ENCODE measurements at regions not wholly inside any gene's neighbourhood (a gene's known extent, or its start where the extent isn't known, plus 50 kb on each side); places are given as distances from the start of the nearest gene placed in this dataset.

DNA sequence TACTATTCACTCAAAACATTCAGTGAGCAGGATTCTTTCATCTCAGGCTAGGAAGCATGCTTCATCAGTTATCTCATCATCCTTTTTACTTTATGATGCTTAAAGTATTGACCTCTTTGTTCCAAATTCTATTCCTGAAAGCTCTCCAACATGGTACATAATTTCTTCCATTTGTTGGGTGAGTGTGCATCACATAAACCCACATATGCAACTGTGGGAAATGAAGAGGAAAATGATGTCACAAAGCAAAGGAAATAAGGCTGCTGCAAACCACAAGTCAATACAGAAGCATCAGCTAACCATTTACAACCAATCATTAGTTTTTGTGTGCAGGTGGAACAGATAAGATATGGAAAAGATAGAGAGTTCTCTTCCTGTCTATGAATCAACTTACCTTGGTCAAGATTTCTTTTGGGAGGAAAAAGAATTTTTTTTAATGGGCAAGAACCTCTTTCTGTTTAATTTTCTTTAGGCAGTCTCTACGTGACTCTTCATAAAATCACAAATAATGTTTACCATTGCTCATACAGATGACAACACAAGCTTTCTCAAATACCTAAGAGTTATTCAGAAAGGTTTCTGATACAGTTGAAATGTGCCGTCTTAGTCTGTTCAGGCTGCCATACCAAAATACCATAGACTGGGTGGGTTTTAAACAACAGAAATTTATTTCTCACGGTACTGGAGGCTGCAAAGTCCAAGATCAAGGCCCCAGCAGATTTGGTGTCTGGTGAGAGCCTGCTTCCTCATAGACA is 259.9 kb downstream of the ADGRG6 start:
- DNase-seq = no peak

DNA sequence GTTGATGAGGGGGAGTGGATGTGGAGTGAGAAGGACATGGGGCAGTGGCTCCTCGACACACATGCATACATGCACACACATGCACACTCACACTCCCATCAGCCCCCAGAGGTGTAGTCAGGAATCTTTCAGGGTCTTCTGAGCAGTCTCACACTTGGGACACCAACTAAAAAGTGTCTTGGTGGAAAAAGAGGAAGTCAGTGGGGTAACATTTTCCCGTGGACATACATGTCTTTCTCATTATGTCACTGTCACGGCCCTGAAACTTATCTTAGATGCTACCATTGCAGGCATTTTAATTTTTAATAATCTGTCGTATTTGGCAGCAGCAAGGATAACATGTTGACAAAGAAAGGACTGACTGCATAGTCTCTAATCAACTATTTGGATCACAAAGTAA is 261.1 kb downstream of the ADGRG6 start:
- no peak for DNase-seq

DNA sequence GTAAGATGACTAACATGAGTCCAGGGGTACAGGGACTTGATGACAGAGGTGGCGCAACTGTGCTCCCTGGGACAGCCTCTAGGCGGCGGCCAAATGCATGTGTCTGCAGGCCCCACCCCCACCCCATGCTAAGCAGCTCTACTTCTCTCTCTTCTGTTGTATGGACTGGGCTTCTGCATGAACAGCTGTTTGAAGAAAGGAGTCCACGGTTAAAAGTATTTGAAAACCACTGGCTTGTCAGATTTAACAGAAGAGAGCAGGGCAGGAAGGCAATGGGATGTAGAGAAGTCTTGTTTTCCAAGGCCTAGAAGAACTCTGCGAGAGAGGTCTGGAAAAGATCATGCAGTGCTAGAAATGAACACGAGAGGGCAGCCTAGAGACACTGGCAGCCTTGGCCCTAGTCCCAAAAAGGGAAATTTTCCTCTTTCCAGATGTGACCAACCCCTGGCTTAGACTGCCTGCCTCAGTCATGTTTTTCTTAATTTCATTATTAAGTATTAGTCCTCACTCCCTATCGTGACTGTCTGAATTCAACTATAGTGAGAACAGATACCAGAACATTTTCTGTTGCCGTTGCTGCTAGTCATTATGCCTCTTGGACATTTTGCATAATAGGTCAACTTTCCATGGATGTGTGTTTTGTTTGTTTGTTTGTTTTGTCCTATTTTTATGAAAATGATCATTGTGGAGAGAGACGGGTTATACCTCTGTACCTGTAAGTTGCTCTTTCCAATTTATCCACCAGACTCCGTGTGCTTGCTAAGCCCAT is 265.0 kb downstream of the ADGRG6 start:
- DNase-seq = no peak

DNA sequence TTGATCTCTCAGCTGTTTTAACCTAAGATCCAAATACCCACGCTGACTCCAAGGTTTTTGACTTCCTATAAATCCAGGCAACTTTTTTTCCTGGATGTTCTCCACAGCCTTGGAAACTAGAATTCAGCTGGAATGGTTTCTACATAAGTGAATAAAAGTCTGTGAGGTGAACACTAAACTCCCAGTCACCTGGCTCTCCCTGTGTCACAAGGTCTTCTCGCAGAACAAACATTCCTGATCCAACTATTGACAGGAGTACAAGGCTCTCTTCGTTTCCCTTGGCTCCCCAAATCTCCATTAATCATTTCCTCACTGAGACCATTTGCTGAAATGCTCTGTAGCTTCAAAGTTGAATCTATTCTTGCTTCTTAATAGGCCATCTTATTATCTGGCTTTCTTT is 265.7 kb downstream of the ADGRG6 start:
- DNase-seq = no peak

DNA sequence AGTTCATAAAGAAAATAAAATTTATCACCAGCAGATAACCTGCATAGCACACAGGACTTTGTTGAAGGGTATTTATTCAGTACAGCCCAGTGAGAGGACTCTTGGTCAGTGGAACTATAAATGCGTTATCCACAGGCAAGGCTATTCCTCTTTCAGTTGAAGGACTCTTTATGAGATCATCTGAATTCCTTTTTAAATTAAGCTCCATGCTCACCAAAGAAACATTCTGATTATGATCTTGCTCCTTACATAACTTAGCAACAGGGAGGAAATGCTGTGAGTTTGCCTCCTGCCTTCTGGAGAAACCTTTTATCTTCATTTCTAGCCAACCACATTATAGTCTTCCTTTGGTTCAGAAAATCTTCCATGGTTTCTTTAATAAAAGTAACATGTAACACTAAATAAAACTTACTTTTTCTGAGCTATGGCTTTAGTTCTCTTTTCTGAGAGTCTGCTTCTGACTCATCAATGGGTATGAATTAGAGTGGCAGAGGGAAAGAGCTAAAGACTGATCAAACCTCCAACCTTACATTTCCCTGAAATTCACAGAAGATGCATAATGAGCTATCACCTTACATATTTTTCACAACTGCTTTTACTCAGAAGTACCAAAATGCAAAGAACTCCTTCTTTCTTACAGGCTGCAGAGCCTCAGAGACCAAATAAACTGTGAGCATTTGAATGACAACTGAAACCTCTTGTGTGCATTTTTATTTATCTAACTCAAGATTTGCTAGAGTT is 267.2 kb downstream of the ADGRG6 start:
- no peak for DNase-seq

DNA sequence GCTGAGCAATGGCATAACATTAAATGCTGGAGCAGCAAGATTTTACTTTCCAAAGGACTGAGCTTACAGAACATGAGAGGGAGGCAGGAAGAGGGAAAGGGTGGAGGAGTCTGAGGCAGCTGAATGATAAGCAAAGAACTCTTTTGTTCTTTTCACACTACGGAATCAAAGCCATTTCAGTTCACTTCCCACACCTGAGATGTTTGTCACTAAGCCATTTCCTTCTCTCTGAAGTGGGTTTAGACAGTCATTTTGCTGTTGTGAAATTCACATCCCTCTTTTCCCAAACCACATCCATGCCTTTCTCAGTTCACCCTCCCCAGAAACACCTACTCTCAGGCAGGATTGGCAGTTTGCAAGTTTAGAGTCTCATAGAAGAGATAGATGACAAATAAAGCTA is 267.9 kb downstream of the ADGRG6 start:
- DNase-seq = no peak

DNA sequence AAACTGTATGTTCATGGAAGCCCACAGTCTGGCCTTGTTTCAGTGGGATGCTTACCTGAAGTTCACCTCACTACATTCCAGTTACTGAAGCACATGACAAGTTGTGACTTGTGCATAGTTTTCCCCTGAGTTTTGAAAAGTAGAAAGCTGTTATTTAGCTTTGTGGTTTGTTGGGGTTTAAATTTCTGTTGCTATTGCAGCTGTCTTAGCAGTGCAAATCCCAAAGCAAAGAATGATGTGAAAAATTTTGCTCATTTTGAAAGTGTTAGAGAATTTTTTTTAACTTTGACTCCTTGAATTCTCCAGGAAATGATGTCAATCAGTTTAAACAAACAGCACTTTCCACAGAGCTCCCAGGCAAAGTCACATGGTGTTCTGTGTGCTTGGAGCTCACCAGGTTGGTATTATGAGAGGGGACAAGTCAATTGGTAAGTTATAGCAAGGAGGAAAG is 268.4 kb downstream of the ADGRG6 start:
- DNase-seq = no peak

DNA sequence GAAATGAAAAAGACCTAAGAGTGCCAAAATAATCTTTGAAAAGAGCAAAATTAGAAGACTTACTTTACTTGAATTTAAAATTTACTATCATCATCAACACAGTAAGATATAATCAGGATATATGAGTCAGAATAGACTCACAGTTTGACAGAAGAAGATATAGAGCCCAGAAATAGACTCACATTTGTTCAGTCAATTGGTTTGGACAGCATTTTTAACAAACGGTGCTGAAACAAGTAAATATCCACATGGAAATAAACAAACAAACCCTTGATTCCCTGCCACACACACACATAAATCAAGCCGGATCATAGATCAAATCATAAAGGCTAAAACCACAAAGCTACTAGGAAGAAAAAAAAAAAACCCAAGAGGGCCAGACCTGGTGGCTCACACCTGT is 291.1 kb downstream of the ADGRG6 start:
- no peak for DNase-seq

DNA sequence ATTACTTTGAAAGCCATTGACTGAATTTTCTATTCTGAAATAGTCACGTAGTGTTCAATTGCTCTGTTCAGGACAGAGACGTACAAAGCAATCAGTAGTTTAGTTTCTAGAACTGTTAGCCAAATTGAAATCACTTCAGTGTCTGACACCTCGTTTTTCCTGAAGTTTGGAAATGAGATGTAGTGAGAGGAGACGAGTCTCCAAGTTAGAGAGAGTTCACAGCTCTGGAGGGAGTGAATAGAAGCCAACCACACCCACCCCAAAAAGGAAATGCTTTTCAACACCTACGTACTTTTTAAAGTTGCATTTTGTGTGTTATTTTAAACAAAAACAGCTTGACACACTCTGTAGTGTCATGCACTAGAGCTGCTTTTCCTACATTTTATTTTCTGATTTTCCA is 296.0 kb downstream of the ADGRG6 start:
- DNase-seq = no peak

DNA sequence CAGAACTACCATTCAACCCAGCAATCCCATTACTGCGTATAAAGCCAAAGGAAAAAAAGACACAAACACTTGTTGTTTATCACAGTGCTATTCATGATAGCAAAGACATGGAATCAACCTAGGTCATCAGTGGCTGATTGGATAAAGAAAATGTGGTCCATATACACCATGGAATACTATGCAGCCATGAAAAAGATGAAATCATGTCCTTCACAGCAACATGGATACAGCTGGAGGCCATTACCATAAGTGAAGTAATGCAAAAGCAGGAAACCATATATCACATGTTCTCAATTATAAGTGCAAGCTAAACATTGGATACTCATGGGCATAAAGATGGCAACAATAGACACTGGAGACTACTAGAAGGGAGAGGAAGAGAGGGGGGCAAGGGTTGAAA is 299.6 kb downstream of the ADGRG6 start:
- DNase-seq = no peak

DNA sequence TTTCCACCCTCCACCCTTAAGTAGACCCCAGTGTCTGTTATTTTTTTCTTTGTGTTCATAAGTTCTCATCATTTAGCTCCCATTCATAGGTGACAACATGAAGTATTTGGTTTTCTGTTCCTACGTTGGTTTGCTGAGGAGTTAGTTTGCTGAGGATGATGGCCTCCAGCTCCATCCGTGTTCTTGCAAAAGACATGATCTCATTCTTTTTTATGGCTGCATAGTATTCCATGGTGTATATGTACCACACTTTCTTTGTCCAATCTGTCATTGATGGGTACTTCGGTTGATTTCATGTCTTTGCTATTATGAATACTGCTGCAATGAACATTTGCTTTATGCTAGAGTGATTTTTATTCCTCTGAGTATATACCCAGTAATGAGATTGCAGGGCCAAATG is 301.2 kb downstream of the ADGRG6 start:
- DNase-seq = no peak

DNA sequence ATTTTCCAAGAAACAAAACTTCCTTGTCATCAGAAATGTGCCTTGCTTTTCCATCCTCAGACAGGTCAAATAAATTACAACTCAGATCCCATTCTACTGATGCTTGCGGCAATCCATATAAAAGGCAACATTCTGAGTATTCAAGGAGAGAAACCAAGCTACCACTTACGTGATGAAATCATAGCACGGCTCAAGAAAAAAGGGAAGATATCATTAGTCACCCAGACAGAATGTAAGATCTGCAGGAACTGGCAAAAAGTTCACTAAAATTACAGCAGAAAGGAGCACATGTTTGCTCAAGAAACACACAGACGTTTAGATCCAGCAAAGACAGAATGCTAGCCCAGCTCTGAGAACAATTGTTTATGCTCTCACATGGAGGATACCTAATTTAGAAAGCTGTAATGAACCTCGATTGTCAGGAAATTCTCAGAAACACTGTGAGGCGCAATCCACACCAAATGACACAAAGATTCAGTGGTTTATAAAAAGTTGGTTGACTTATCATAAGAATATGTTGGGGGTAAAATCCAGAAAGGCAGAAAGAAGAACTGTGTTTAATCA is 304.2 kb downstream of the ADGRG6 start:
- no peak for DNase-seq

DNA sequence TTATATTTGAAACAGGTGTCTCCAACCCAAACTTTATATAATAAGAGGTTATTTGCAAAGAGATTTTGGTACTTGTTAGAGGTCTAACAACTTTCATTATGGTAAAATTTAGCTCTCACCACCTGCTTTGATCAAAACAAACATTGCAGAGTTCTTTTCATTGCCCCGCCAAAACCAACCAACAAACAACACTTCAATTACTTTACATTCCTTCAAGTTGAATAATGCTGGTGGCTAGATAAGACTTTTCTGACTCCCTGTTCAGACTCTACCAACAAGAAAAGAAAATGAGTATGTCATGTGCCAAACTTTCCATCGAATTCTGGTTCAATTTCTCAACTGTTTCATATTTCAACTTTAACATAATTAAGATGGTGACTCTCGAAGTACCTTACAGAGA is 311.1 kb downstream of the ADGRG6 start:
- DNase-seq = no peak

DNA sequence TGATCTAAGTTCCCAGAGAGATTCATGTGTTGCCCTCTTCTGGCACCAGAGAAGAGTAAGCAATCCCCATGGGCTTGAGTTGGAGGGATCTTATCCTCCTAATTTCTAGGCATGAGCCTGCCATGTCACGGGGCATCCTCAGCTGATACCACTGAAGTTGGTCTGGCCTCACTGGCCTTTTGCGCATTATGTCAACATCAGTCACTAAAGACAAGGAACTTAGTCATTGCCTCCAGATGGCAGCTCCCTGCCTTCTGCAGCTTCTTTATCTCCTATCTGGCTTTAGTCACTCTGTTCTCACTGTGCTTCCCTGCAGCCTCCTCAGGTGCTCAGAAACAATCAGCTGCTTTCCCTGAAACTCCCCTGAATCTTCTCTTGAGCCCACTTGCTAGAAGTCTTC is 312.2 kb downstream of the ADGRG6 start:
- DNase-seq = no peak

DNA sequence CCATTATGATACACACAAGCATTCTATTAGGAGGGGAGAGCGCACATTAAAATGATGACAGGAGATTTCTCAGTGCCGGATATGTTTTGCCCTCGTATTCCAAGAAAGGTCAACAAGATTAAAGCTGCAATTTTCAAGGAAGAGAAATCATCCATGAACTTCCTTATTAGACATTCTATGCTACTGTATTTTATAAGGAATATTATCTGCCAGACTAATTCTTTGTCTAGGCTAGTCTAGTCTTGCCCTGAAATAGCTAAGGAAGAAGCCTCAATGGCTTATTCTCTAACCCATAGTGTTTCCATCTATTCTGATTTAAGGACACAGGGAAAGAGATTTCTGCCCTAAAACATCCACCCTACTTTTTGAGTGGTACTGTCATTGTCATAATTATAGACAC is 315.4 kb downstream of the ADGRG6 start:
- no peak for DNase-seq

DNA sequence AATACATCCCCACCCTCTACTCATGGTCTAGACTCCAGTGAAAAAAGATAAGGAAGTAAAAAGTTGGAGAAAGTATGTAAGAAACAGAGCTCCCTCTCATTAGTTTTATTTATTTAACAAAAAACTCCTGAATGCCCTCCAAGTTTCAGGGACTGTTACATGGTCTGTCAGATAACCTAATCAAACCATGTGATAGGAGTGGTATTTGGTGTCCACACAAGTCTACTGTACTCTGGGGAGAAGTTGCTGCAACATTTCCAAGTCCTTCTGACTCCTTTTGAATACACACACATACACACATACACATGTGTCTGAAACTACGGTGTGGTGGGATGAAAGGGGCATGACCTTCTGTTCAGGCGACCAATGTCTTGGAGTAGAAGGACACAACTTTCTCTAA is 320.0 kb downstream of the ADGRG6 start:
- no peak for DNase-seq

DNA sequence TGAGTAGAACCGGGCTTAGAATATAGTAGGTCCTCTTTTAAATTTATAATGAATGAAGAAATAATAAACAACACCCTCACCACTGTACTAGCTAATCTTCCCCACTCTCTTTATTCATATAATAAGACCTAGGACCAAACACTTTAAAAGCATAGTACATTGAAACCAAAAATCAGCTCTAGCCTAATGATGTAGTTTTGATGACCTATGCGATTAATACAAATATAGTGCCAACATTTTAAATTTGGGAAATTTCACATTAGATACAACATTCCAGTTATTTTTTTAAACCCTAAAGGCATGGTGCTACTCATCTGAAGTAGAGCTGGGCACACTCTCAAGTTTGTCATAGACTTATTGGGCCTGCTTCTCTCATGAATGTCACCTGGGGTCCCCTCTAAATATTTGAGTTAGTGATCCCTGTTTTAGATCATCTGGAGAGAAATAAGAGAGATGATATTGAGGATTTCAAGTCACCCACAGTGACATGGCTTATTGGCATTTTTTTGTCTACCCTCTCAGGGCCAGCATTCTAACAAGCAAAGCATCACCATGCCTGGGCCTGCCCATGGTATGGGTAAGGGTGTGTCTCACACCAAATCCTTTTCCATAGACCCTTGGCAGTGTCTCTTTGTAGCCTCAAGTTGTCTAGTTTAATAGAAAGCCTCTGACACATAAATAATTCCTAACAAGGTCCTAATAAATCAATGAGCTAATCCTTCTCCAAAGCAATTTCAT is 319.8 kb downstream of the HIVEP2 start:
- DNase-seq = no peak

DNA sequence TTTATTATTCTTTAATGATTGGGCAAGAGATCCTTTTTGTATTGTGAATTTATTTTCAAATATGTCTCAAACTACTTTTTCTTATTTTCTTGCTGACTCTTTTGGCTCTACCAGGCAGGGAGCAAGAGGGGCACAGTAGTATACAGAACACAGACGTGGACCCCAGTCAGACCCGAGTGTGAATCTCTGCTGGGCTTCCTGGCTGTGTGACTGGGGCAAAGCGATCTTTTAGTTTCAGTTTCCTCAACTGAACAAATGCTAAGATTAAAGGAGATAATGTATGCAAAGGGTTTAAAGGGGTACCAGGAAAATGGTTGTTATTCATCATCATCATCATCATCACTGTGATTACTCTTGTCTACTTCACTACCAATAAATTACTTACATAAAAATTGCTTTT is 317.5 kb downstream of the HIVEP2 start:
- DNase-seq = no peak

DNA sequence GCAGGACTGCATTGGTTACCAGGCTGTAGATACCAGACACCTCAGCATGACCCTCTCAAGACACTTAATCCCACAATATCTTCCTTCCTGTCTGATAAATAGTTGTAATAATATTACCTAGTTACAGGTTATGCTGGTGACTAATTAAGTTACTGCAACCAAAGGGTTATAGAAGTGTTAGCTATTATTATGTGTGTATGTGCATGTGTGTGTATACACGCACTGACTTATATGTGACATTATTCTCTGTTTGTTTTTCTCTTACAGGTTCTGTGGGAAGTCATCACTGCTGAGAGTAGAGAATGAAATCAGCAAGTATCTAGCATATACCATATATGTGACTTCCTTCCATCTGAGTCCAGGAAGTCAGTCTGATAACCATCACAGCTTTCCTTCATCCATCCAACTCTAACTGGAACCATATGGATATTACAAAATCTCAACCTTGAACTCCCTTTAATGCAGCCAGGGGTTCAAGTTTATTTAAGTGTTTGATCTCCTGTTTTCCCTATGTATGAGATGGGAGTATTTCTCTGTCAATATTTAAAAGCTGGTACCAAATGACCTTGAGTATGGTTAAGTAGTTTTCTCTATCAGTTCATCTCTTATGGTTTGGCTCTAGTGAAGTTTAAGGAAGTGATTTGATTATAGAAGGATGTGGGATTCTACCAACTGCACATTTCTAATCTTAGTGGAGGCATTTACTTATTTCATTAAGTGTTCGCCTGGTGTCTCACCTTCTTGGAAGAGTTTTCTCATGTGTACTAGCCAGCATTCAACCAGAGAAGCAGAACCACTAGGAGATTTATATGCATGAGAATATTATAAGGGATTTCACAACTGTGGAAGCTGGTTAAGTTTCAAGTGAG is 313.2 kb downstream of the HIVEP2 start:
- DNase-seq = no peak

DNA sequence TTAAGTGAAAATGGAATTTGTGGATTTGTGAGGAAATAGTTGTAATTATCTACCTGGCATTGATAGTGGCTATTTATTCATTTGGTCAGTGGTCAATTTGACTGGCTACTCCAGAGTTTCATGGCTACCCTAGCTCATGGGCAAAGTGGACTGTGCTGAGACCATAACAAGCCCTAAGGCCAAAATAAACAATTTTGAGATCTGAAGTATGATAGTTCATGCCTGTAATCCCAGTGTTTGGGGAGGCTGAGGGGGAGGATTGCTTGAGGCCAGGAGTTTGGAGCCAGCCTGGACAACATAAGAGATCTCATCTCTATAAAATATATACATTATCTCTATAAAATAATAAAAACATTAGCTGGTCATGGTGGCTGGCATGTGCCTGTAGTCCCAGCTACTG is 311.7 kb downstream of the HIVEP2 start:
- DNase-seq = no peak

DNA sequence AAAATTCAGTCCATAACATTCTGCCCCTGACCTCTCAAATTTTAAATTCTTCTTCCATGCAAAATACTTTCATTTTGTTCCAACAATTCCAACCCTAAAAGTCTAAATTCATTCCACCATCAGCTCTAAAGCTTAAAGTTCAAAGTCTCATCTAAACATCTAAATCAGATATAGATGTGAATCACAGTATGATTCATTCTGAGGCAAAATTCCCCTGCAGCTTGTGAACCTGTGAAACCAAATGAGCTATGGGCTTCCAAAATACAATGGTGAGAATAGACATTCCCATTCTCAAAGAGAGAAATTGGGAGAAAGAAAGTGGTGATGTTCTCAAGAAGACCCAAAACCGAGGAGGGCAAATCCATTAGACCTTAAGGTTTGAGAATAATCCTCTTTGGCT is 309.8 kb downstream of the HIVEP2 start:
- DNase-seq = no peak

All from NCI-H1694 treated with DMSO at 0.1 percent for 48 hours (cell line).